CD4-positive, alpha-beta T cell treated with Interferon alpha-2 for 1 hour (primary cell): ENCODE measurements at regions not wholly inside any gene's neighbourhood (a gene's known extent, or its start where the extent isn't known, plus 50 kb on each side); places are given as distances from the start of the nearest gene placed in this dataset.

ENCODE experiments used
- DNase-seq, 2 donors: peaks; one replicate each; pipeline ENCODE4 v3.0.0-alpha.2; 2020 to 2022

DNA sequence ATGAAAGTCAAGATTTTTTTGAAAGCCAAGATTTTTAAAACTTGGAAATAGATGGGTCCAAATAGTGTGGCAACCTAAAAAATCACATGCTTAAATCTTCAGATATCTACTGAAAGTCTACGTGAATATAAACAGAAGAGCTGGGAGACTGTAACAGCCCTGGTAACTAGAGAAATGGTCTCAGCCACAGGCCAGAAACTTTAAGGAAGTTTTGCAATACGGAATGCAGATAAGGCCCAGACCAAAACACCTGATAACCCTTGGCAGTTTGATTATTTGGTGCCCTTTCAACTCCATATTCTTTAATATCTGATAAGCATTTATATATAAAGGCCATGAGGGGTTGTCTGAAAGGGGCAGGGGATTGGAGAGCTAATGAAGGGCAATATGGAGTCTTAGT, 537.3 kb upstream of the TGFBR2 start:
- no peak for DNase-seq

- no peak for DNase-seq
Measured at GRCh38 chr3:30073040-30073439, 533.4 kb upstream of the TGFBR2 start.

- DNase-seq = no peak
Measured at GRCh38 chr3:30073622-30074021, 532.8 kb upstream of the TGFBR2 start.

GRCh38 chr3:30075514-30075913, 530.9 kb upstream of the TGFBR2 start:
- no peak for DNase-seq

DNA sequence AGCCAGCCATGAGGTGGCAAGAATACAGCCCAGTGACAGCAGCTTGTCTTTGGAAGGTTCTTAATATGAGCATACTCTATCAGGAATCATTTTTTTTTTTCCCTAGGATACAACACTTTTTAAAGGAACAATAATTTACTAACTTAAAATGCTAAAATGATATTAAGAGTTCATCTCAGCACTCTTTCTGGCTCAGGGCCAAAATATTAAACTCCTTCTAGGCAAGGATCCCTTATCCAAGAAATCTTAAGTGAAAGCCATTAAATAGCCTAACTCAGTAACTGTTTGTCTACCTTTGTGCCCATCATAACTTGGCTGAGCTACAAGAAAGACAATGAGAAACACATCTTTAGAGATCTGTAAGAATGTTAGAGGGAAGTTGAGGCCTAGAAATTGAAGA, 529.5 kb upstream of the TGFBR2 start:
- DNase-seq = no peak

DNA sequence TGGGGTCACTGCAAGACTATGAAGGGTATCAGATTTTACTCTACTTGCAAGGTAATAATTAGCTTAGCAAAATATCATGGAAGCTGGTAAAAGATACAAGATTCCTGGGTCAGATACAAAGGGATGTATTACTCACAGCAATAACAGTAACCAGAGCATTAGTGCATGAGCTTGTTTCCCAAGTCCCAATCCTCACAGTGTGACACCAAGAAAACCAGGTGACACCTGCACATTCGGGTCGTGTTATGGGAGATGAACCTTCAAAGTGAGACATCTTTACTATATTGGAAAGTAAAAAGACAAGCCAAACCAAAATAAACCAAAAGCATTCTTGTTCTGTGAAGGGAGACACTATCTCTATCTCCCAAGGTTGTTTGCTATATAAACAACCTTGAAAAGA, 528.7 kb upstream of the TGFBR2 start:
- DNase-seq = no peak

- no peak for DNase-seq
Measured at GRCh38 chr3:30078736-30079135, 527.7 kb upstream of the TGFBR2 start.

- DNase-seq = no peak
Measured at GRCh38 chr3:30081904-30082303, 524.5 kb upstream of the TGFBR2 start.

- no peak for DNase-seq
Measured at GRCh38 chr3:30082652-30083051, 523.7 kb upstream of the TGFBR2 start.

DNA sequence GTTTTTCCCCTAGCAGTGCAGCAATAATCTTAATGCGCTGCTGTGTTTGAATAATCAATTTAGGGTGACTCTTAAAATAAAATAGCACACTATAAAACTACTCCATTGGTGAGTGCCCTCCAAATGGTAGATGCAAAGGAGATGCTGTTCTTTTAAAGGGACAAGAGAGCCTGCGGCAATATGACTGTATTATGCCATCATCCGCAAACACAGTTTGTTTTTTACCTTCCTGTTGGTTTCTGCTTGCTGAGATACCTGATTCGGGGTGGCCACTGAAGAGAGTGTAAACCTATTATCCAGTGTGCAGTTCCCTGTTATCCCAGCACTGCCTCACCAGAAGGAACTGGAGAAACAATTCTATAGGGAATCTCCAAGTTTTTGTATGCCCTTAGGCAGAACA, 523.1 kb upstream of the TGFBR2 start:
- DNase-seq = no peak

- no peak for DNase-seq
Measured at GRCh38 chr3:30084316-30084715, 522.1 kb upstream of the TGFBR2 start.

DNA sequence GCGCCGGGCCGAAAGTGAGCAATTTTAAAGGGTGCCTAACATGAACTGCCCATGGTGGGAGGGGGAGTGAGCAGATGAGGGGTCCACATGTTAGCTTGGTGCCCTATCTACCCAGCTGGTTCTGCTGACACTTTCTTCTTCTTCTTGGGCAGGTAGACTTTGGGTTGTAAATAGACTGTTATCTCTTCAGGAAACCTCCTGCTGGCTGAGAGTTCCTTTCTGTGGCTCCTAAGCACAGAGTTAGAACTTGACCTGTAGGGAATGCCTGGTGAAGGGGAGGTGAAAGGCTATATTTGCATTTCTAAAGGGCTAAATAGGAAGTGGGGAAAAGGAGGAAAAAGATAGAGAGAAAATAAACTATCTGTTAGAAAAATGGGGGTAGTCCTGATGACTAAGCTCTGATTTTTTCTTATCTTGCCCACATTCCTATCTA, 521.4 kb upstream of the TGFBR2 start:
- DNase-seq = no peak

DNA sequence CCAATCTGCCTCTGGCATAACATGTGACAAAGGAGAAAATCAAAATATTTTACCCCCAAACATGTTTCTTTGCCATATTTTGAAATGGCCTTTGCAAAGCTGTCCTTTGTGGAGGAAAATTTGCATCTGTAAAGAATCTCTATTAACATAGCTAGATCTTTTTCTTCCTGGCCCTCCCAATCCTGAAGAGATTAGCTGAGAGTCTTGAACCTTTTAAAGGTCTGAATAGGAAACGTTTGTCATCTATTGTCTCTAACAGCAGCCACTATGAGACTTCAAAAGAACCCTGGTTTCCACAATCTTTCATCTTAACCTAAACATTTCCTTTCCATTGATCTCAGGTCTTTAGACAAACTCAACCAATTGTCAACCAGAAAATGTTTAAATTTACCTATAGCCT, 520.9 kb upstream of the TGFBR2 start:
- no peak for DNase-seq

- no peak for DNase-seq
Measured at GRCh38 chr3:30091686-30092085, 514.7 kb upstream of the TGFBR2 start.

- DNase-seq = no peak
Measured at GRCh38 chr3:30097022-30097650, 509.3 kb upstream of the TGFBR2 start.

DNA sequence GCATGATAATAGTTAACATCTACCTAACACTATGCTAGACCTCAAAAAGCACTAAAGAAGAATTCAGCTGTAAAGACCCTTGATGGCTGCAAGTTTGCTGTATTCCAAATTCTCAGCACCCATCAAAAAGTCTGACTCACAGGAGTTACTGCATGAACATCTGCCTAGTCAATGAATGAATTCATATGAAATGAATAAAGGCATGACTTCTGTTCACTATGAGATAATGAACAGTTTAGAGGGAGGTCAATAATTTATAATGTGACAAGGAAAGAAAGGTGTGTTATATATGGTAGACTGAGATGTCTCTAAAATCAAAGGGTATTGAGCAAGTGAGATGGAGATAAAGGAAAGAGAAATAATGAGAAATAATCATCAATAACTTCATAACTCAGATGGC, 508.2 kb upstream of the TGFBR2 start:
- DNase-seq = no peak

DNA sequence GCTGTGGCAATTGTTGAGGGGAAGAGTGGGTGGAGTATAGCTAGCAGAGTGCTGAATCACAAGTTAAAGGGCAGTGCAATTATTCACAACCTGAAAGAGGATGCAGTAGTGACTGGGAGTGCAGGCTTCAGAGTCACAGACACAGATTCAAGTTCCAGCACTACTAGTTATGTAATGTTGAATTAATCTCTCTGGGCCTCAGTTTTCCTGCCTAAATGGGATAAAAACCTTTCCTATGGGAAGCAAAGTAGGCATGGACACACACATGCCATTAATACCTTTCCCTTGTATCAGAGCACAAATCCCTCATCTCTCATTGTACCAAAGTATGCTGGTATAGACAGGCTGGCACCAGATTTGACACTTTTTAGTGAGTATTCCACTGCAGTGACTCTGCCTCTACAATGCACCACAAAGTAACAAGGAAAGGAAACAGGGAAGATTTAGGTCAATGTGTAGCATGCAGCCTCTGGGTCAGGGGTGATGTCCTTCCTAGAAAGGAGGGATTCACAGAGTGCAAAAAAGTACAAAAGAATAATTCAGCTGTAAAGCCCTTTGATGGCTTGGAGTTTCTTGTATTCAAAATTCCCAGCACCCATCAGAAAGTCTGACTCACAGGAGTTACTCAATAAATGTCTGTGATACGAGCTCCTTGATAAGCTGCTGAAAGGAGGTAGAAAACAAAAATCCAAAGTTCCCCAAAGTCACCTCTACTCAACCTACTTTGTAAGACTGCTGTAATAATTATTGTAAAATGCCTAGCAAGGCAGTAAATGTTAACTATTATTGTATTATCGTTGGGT, 507.5 kb upstream of the TGFBR2 start:
- no peak for DNase-seq

GRCh38 chr3:30102356-30102755, 504.0 kb upstream of the TGFBR2 start:
- no peak for DNase-seq

- no peak for DNase-seq
Measured at GRCh38 chr3:30103186-30103585, 503.2 kb upstream of the TGFBR2 start.

GRCh38 chr3:30107531-30107930, 498.9 kb upstream of the TGFBR2 start:
- no peak for DNase-seq

DNA sequence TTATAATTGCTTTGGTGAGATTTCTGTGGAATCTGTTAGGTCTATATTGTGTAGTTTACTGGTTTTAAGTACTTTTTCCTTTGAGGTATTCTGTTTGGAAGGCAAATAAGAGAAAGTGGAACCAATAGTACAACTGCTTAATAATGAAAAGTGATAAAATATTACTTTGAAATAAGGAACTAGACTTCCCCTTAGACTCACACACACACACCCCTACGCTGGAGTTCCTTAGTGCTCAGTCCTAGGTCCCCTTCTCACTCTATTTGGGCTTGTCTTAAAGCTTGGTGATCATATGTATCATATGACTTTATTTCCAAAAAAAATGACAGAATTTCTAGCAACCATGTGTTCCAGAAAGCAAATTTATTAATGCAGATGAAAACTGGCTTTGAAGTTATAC, 494.0 kb upstream of the TGFBR2 start:
- no peak for DNase-seq

DNA sequence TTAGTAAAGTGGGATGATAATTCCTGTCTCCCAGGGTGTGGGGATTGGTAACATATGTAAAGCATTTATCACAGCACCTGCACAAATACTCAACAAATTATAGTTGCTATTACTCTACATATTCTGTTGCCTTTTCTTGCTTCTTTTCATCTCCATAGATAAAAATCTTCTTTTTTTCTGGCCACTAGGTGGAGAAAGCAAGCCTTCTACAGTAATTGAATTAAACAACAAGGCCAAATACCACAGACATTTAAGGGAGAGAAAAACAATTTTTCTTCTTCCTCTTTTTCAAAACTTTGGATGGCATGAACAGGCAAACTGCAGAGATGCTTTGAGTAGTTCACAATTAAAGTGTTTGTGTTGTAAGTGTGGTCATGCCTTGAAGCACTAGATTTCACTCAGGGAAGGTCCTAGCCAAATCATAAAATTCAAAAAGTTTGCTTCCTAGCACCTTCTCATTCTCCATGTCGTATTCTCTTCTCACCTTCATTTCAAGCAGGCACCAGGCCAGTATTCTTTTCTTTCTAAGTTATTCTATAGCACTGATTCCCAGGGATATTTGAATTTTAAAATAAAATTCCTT, 493.4 kb upstream of the TGFBR2 start:
- peak in 1 of 2 donors; percentile 53 for DNase-seq

DNA sequence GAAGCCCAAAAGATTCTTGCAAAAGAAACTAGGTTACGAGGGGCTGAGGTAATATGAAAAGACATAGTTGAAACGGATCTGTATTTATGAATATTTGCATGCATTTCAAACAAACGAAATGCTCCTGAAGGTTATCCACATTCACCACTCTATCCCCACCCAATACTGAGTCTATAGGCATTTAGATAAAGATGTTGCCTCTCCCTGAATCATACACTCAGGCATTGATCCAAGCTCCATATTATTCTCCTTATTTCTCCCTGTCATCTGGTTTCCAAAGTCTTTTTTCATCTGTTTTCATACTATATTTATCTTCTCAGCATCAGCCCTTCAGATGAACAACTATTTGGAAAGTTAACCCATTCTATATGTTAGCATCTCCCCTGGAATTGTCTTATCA, 492.5 kb upstream of the TGFBR2 start:
- DNase-seq = no peak

GRCh38 chr3:30114918-30115317, 491.5 kb upstream of the TGFBR2 start:
- no peak for DNase-seq
